K562 (cell line): ENCODE measurements at regions not wholly inside any gene's neighbourhood (a gene's known extent, or its start where the extent isn't known, plus 50 kb on each side); places are given as distances from the start of the nearest gene placed in this dataset.

Source experiments
- ATAC-seq: fragments of 200-7000 bp; cut with Tn5 transposase; 3 replicates; pipeline ENCODE4 v1.9.1; 2020; ENCODE audit warnings: moderate library complexity
- BruUV-seq: library from RNA; stranded (reverse); fragments of 400-500 nt; replicated peaks from 2 replicates; lab custom pipeline; 2021; lab: Mats Ljungman, UMichigan
- CTCF ChIA-PET: fragments of 300-600 bp; formaldehyde crosslinking; extraction: SDS; loops from one replicate; lab custom pipeline; 2021; ENCODE audit warnings: low intra/inter-chr PET ratio; lab: Yijun Ruan, JAX
- POLR2A ChIA-PET: fragments of 300-600, 350-650 bp; sonication (Branson Sonifier 250); formaldehyde crosslinking; extraction: SDS; loops from one replicate; lab custom pipeline; 2021; ENCODE audit warnings: antibody characterized with exemption, inconsistent platforms; lab: Yijun Ruan, JAX
- DNase-seq, 4 experiments: peaks; one replicate each; pipeline versions ENCODE4 v3.0.0 to v3.0.0-alpha.2; 2011 to 2018; ENCODE audit warnings: low spot score in 3 of 4, mixed read lengths in 3 of 4; ENCODE audit errors: extremely low read depth in 1 of 4
- FAIRE-seq: peaks from 2 replicates; lab custom pipeline; 2011; peaks lifted over from hg19 to GRCh38; lab: Jason Lieb, UNC
- H2AFZ ChIP-seq: 2 replicates; pipeline ENCODE4 v1.6.0; 2011; ENCODE audit warnings: low read depth, low read length, control low read depth, inconsistent platforms
- H3K27ac ChIP-seq: fragments of 200-600 bp; 3 replicates; pipeline ENCODE4 v1.8.0; 2011; ENCODE audit warnings: low read depth, mild to moderate bottlenecking, control low read depth, inconsistent platforms, low read length, moderate library complexity, mixed read lengths; ENCODE audit errors: extremely low read depth
- H3K27me3 ChIP-seq, 2 experiments: fragments of 300-600 bp in 1 of 2; 2 replicates in 1 of 2; 3 replicates in 1 of 2; pipeline versions ENCODE4 v1.6.0 to v1.8.0; 2011; ENCODE audit warnings: inconsistent platforms in 2 of 2, low read length in 2 of 2, mild to moderate bottlenecking in 1 of 2, mixed read lengths in 1 of 2, moderate library complexity in 1 of 2; ENCODE audit not compliant: control insufficient read depth in 2 of 2, insufficient read depth in 2 of 2
- H3K36me3 ChIP-seq: fragments of 300-600 bp; 3 replicates; pipeline ENCODE4 v1.8.0; 2011; ENCODE audit warnings: mild to moderate bottlenecking, low read length, inconsistent platforms; ENCODE audit not compliant: control insufficient read depth, insufficient read depth
- H3K4me1 ChIP-seq, 2 experiments: fragments of 200-600 bp in 1 of 2; replicated peaks in 1 of 2; 2 replicates in 1 of 2; 3 replicates in 1 of 2; pipeline versions ENCODE4 v1.5.1 to v1.8.0; 2011; ENCODE audit warnings: inconsistent platforms in 2 of 2, low read length in 2 of 2, mild to moderate bottlenecking in 1 of 2, mixed read lengths in 1 of 2, moderate library complexity in 1 of 2; ENCODE audit not compliant: control insufficient read depth in 2 of 2, insufficient read depth in 2 of 2
- H3K4me2 ChIP-seq: 2 replicates; pipeline ENCODE4 v1.6.1; 2011; ENCODE audit warnings: low read length, control low read depth, inconsistent platforms, mixed read lengths; ENCODE audit not compliant: insufficient read depth
- H3K4me3 ChIP-seq: fragments of 200-600 bp; sonication (generic), shearing (Covaris generic); 2 replicates; pipeline ENCODE4 v1.5.1; 2016; ENCODE audit warnings: control low read depth, inconsistent platforms
- H3K79me2 ChIP-seq: fragments of 200-600 bp; 3 replicates; pipeline ENCODE4 v1.8.0; 2011; ENCODE audit warnings: low read length, inconsistent platforms; ENCODE audit not compliant: control insufficient read depth, insufficient read depth
- H3K9ac ChIP-seq, 2 experiments: 2 replicates each; pipeline versions ENCODE4 v1.6.0 to v1.6.1; 2011; ENCODE audit warnings: low read depth in 2 of 2, low read length in 2 of 2, control low read depth in 1 of 2, inconsistent platforms in 1 of 2, mild to moderate bottlenecking in 1 of 2, mixed read lengths in 1 of 2; ENCODE audit not compliant: insufficient read depth in 1 of 2
- H3K9me1 ChIP-seq: one replicate; pipeline ENCODE4 v1.6.0; 2011; ENCODE audit warnings: inconsistent platforms, mild to moderate bottlenecking, low read length, moderate library complexity; ENCODE audit not compliant: control insufficient read depth, insufficient read depth
- H3K9me3 ChIP-seq: replicated peaks from 2 replicates; pipeline ENCODE4 v1.5.1; 2011; ENCODE audit warnings: low read depth, low read length, inconsistent platforms; ENCODE audit not compliant: control insufficient read depth, insufficient read depth
- H4K20me1 ChIP-seq: replicated peaks from 2 replicates; pipeline ENCODE4 v1.6.1; 2011; ENCODE audit warnings: low read length, inconsistent platforms, mixed read lengths; ENCODE audit not compliant: control insufficient read depth, insufficient read depth
- ELK1 ChIP-seq: sonication (generic); formaldehyde crosslinking; IDR thresholded peaks from 2 replicates; pipeline ENCODE4 v1.8.1; 2022; ENCODE audit warnings: missing genetic modification reagents
- NEUROD1 ChIP-seq: fragments of 150-350 bp; IDR thresholded peaks from 2 replicates; pipeline ENCODE4 v1.6.1; 2014; ENCODE audit warnings: borderline replicate concordance, low read length, low read depth; ENCODE audit not compliant: partially characterized antibody
- NRF1 ChIP-seq, 2 experiments: fragments of 450-650 bp; IDR thresholded peaks in 1 of 2; conservative IDR thresholded peaks in 1 of 2; 2 replicates each; pipeline ENCODE4 v1.6.1; 2014; ENCODE audit warnings: mild to moderate bottlenecking in 2 of 2
- SETDB1 ChIP-seq: IDR thresholded peaks from one replicate; pipeline ENCODE4 v1.6.1; 2012; ENCODE audit warnings: low read length, control low read depth, inconsistent platforms
- ZNF212 ChIP-seq: fragments of 450-650 bp; formaldehyde crosslinking; IDR thresholded peaks from 2 replicates; pipeline ENCODE4 v1.4.0; 2020; ENCODE audit warnings: mild to moderate bottlenecking
- ZNF408 ChIP-seq: fragments of 250-450 bp; sonication (Bioruptor Pico); IDR thresholded peaks from 2 replicates; pipeline ENCODE4 v1.4.0; 2020; ENCODE audit warnings: low read depth, mild to moderate bottlenecking, moderate library complexity
- ZNF696 ChIP-seq: fragments of 250-450 bp; sonication (Bioruptor Pico); conservative IDR thresholded peaks from 2 replicates; pipeline ENCODE4 v1.4.0; 2020; ENCODE audit warnings: mild to moderate bottlenecking, moderate library complexity
- WGBS: fragments of 100-300 bp; shearing (Covaris generic); methylation state at CpG from one replicate; pipeline ENCODE4 v1.1.6; 2016; ENCODE audit warnings: low coverage, mixed read lengths; ENCODE audit not compliant: insufficient coverage; ENCODE audit errors: missing lambda C conversion rate; 5-methylcytosine and 5-hydroxymethylcytosine counted together
- in situ Hi-C: fragments of 300-500 bp; cut with MboI; formaldehyde crosslinking; loops from 4 replicates; pipeline ENCODE4 v1.15.0; 2018; ENCODE audit warnings: inconsistent platforms, mixed read lengths
- intact Hi-C: fragments of 100-400 bp; cut with micrococcal nuclease; formaldehyde crosslinking; loops from 2 replicates; pipeline ENCODE4 v1.14.2; 2022
- TF ChIP-seq, protein P1 (sequence below): fragments of 250-450 bp; sonication (Bioruptor Pico); IDR thresholded peaks from 2 replicates; pipeline ENCODE4 v1.4.0; 2020; ENCODE audit warnings: mild to moderate bottlenecking, moderate library complexity, borderline replicate concordance
- TF ChIP-seq, protein P2 (sequence below): sonication (generic); formaldehyde crosslinking; IDR thresholded peaks from 2 replicates; pipeline ENCODE4 v1.8.1; 2023; ENCODE audit warnings: mild to moderate bottlenecking, missing genetic modification reagents

DNA sequence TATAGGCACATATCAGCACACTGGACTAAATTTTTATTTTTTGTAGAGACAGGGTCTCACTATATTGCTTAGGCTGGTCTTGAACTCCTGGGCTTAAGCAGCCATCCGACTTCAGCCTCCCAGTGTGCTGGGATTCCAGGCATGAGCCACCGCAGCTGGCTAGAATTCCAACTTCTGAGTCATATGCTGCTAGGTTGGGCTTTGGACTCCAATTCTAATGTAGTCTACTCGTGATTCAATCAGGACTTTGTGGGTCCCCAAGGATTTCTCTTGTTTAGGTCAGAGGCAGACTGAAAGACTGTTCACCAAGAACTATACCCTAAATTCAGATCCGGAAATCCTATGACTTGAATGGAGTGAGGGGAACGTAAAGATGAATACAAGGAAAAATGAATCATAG, 68.2 kb upstream of the CHD1 start (continued):
- TF ChIP-seq ZNF212 (CRISPR knock-in tag) = no peak

DNA sequence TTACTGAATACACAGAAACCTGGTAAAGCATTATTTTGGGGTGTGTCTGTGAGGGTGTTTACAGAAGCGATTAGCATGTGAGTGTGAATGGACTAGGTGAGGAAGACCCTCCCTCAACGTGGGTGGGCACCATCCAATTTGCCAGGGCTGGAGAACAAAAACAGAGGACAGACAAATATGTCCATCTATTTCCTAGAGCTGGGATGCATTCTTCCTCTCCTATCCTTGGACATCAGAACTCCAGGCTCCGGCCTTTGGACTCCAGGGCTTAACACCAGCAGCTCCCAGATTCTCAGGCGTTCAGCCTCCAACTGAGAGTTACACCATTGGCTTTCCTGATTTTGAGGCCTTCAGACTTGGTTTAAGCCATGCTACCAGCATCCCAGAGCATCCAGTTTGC, 65.8 kb upstream of the CHD1 start:
- Histone ChIP-seq H3K79me2 (no peaks in the 10 kb centered on the region), H3K27ac (no peak overlapping the region), H3K4me1 (no peaks in the 10 kb centered on the region; a peak in 1 of 5 replicates), H4K20me1 (no peaks in the 10 kb centered on the region), H3K9ac (no peak overlapping the region), H3K27me3 (no peaks in the 10 kb centered on the region), H3K4me3 (no peak overlapping the region), H3K4me2 (no peak overlapping the region), H2AFZ (no peak overlapping the region), H3K9me3 (no peaks in the 10 kb centered on the region), H3K9me1 (no peaks in the 10 kb centered on the region), H3K36me3 (no peaks in the 10 kb centered on the region)
- no TSS peak for BruUV-seq
- intact Hi-C loops = no loop called here
- ATAC-seq = no peak
- no peak for DNase-seq
- WGBS = 40% methylated on average over 4 of the region's 4 CpGs
- no peak for FAIRE-seq
- in situ Hi-C loops = no loop called here
- POLR2A ChIA-PET = no interaction called here
- CTCF ChIA-PET = no interaction called here
- TF ChIP-seq SETDB1 (no peak), ZNF696 (CRISPR knock-in tag) (no peak), NEUROD1 (no peak), ELK1 (CRISPR knock-in tag) (no peak), ZNF408 (no peak), NRF1 (conservative IDR thresholded peaks at IDR 0.05 in 1 of 2, IDR thresholded peaks at IDR 0.05 in 1 of 2) (no peak)
- TF ChIP-seq, protein P1, sequence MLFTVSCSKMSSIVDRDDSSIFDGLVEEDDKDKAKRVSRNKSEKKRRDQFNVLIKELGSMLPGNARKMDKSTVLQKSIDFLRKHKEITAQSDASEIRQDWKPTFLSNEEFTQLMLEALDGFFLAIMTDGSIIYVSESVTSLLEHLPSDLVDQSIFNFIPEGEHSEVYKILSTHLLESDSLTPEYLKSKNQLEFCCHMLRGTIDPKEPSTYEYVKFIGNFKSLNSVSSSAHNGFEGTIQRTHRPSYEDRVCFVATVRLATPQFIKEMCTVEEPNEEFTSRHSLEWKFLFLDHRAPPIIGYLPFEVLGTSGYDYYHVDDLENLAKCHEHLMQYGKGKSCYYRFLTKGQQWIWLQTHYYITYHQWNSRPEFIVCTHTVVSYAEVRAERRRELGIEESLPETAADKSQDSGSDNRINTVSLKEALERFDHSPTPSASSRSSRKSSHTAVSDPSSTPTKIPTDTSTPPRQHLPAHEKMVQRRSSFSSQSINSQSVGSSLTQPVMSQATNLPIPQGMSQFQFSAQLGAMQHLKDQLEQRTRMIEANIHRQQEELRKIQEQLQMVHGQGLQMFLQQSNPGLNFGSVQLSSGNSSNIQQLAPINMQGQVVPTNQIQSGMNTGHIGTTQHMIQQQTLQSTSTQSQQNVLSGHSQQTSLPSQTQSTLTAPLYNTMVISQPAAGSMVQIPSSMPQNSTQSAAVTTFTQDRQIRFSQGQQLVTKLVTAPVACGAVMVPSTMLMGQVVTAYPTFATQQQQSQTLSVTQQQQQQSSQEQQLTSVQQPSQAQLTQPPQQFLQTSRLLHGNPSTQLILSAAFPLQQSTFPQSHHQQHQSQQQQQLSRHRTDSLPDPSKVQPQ (CRISPR knock-in tag) = no peak
- TF ChIP-seq, protein P2, sequence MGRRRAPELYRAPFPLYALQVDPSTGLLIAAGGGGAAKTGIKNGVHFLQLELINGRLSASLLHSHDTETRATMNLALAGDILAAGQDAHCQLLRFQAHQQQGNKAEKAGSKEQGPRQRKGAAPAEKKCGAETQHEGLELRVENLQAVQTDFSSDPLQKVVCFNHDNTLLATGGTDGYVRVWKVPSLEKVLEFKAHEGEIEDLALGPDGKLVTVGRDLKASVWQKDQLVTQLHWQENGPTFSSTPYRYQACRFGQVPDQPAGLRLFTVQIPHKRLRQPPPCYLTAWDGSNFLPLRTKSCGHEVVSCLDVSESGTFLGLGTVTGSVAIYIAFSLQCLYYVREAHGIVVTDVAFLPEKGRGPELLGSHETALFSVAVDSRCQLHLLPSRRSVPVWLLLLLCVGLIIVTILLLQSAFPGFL (CRISPR knock-in tag) = no peak
